Thyroid gland (tissue), 4 donors: ENCODE measurements at regions not wholly inside any gene's neighbourhood (a gene's known extent, or its start where the extent isn't known, plus 50 kb on each side); places are given as distances from the start of the nearest gene placed in this dataset.

Source experiments
- POLR2A ChIP-seq, 2 donors: fragments of 450-650 bp; IDR thresholded peaks; one replicate each; pipeline ENCODE4 v1.6.1; 2017; ENCODE audit warnings: antibody characterized with exemption in 2 of 2, mild to moderate bottlenecking in 2 of 2, moderate library complexity in 1 of 2
- TF ChIP-seq, protein P1 (sequence below), 6 experiments: fragments of 200-600 bp in 3 of 6; fragments of 450-650 bp in 3 of 6; sonication (generic) in 3 of 6; IDR thresholded peaks; one replicate each; pipeline ENCODE4 v1.5.1; 2016 to 2019; ENCODE audit warnings: antibody characterized with exemption in 6 of 6, mild to moderate bottlenecking in 2 of 6, inconsistent platforms in 1 of 6, moderate library complexity in 1 of 6

DNA sequence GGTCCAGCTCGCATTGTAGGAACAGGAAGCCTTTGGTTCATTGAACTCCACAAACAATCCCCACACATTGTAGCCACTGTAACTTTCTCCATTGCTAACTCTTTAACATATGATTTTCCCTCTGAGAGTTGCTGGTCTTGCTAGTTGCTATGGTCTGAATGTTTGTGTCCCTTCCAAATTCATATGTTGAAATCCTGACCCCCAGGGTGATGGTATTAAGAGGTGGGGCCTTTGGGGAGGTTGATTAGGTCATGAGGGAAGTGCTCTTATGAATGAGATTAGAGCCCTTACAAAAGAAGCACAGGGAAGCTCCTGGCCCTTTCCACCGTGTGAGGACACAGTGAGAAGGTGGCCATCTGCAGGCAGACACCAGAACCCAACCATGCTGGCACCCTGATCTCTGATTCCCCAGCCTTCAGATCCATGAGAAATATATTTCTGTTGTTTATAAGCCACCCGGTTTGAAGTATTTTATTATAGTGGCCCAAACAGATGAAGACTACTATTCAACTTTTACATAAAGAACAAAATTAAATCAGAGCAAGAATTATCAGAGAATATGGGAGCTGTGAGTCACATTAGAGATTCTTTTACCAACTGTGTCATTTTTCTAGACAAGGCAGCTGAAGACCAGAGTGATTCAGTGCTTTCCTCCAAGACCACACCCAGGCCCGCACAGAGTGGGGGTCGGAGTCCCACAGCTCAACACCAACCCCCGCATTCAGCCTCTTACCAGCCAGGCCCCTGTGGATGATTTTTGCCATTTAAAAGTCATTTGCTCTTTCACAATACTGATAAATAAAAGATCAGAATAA lies 143.0 kb downstream of the SAMD5 start:
- TF ChIP-seq, protein P1, sequence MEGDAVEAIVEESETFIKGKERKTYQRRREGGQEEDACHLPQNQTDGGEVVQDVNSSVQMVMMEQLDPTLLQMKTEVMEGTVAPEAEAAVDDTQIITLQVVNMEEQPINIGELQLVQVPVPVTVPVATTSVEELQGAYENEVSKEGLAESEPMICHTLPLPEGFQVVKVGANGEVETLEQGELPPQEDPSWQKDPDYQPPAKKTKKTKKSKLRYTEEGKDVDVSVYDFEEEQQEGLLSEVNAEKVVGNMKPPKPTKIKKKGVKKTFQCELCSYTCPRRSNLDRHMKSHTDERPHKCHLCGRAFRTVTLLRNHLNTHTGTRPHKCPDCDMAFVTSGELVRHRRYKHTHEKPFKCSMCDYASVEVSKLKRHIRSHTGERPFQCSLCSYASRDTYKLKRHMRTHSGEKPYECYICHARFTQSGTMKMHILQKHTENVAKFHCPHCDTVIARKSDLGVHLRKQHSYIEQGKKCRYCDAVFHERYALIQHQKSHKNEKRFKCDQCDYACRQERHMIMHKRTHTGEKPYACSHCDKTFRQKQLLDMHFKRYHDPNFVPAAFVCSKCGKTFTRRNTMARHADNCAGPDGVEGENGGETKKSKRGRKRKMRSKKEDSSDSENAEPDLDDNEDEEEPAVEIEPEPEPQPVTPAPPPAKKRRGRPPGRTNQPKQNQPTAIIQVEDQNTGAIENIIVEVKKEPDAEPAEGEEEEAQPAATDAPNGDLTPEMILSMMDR (IDR thresholded peaks at IDR 0.05) = peak in 2 of 6 experiments; percentile 22 to 31
- no peak for TF ChIP-seq POLR2A (IDR thresholded peaks at IDR 0.05)
